NB4 (cell line): ENCODE measurements at regions not wholly inside any gene's neighbourhood (a gene's known extent, or its start where the extent isn't known, plus 50 kb on each side); places are given as distances from the start of the nearest gene placed in this dataset.

Source experiments
- DNase-seq: peaks from one replicate; pipeline ENCODE4 v3.0.0; 2010; ENCODE audit warnings: low read depth
- H3K4me3 ChIP-seq: one replicate; pipeline ENCODE4 v1.5.1; 2011; ENCODE audit warnings: mild to moderate bottlenecking, low read depth, low read length, moderate library complexity
- MYC ChIP-seq: IDR thresholded peaks from 2 replicates; pipeline ENCODE4 v1.6.1; 2011; ENCODE audit warnings: low read depth, low read length
- POLR2A ChIP-seq: IDR thresholded peaks from 2 replicates; pipeline ENCODE4 v1.6.1; 2011; ENCODE audit warnings: mild to moderate bottlenecking; ENCODE audit not compliant: insufficient read length; ENCODE audit errors: extremely low read depth
- TF ChIP-seq, protein P1 (sequence below): IDR thresholded peaks from 2 replicates; pipeline ENCODE4 v1.6.1; 2011; ENCODE audit warnings: low read depth, low read length
- TF ChIP-seq, protein P2 (sequence below): IDR thresholded peaks from one replicate; pipeline ENCODE4 v1.5.1; 2012; ENCODE audit warnings: low read depth, low read length

- no peak overlapping the region for H3K4me3 ChIP-seq
- DNase-seq = no peak
- TF ChIP-seq POLR2A (no peak), MYC (no peak)
- TF ChIP-seq, protein P1, sequence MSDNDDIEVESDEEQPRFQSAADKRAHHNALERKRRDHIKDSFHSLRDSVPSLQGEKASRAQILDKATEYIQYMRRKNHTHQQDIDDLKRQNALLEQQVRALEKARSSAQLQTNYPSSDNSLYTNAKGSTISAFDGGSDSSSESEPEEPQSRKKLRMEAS = no peak
- TF ChIP-seq, protein P2, sequence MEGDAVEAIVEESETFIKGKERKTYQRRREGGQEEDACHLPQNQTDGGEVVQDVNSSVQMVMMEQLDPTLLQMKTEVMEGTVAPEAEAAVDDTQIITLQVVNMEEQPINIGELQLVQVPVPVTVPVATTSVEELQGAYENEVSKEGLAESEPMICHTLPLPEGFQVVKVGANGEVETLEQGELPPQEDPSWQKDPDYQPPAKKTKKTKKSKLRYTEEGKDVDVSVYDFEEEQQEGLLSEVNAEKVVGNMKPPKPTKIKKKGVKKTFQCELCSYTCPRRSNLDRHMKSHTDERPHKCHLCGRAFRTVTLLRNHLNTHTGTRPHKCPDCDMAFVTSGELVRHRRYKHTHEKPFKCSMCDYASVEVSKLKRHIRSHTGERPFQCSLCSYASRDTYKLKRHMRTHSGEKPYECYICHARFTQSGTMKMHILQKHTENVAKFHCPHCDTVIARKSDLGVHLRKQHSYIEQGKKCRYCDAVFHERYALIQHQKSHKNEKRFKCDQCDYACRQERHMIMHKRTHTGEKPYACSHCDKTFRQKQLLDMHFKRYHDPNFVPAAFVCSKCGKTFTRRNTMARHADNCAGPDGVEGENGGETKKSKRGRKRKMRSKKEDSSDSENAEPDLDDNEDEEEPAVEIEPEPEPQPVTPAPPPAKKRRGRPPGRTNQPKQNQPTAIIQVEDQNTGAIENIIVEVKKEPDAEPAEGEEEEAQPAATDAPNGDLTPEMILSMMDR = no peak
These were observed 478.0 kb downstream of the PID1 start for GRCh38 chr2:228793116-228793515.

GRCh38 chr2:228786901-228787300 lies 484.2 kb downstream of the PID1 start:
- no peak for DNase-seq
- no peak for TF ChIP-seq POLR2A
- no peak for TF ChIP-seq MYC
- TF ChIP-seq, protein P2 = no peak
- TF ChIP-seq, protein P1 = no peak
- H3K4me3 ChIP-seq = no peak overlapping the region

DNA sequence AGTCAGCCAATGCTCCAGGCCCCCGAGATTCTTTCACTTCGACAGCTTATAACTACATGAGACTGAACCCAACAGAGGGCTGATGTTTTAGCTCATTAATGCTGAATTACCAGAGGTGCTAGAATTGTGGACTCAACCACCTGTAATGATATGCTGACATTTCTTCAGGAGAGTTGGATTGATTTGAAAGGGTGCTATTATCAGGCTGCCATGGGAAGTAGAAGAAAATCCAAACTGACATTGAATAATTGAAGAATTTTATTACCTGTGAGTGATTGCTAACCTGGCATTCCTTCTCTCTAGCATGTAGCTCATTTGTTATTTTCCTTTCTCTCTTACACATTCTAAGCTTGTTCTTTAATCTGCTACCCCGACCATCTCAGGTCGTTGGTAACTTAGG lies 488.8 kb downstream of the PID1 start:
- H3K4me3 ChIP-seq = no peak overlapping the region
- TF ChIP-seq POLR2A = no peak
- TF ChIP-seq, protein P2 = no peak
- TF ChIP-seq, protein P1 = no peak
- TF ChIP-seq MYC = no peak
- DNase-seq = no peak

DNA sequence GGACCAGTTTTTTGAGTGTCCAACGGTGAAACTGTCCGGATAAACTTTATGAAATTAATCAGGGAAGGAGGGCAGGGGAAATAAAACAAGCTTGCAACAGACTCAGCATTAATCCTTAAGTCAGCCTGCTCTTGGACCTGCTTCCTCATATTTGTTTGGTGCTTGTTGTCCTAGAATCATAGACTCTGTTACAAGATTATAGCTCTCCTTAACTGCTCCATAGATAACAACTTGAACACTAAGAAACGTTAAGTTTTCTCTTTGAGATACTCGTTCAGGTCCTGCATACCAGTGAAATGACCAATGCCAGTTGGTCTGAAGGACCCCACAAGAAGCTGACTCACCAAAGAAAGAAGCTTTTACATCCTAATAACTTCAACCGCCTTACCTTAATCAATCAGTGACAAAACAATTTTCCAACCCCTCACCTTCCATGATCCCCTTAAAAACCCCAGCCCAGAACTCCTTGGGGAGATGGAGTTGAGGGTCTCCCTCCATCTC lies 493.2 kb downstream of the PID1 start:
- no peak overlapping the region for H3K4me3 ChIP-seq
- DNase-seq = no peak
- TF ChIP-seq, protein P1 = no peak
- TF ChIP-seq, protein P2 = no peak
- TF ChIP-seq MYC = no peak
- TF ChIP-seq POLR2A = no peak

GRCh38 chr2:228774548-228774947 lies 496.5 kb downstream of the PID1 start:
- no peak for DNase-seq
- TF ChIP-seq MYC (no peak), POLR2A (no peak)
- TF ChIP-seq, protein P1 = no peak
- TF ChIP-seq, protein P2 = no peak
- no peak overlapping the region for H3K4me3 ChIP-seq

- no peak for DNase-seq
- TF ChIP-seq POLR2A (no peak), MYC (no peak)
- TF ChIP-seq, protein P2 = no peak
- TF ChIP-seq, protein P1 = no peak
- H3K4me3 ChIP-seq = no peak overlapping the region
These were observed 499.3 kb downstream of the PID1 start for GRCh38 chr2:228771774-228772173.
